ENCODE measurements at regions not wholly inside any gene's neighbourhood (a gene's known extent, or its start where the extent isn't known, plus 50 kb on each side); places are given as distances from the start of the nearest gene placed in this dataset.

- no peaks in the 10 kb centered on the region for H3K9me3 ChIP-seq (ENCODE audit: low read length)
- H2AFZ ChIP-seq (ENCODE audit: low read length): no peak overlapping the region
- intact Hi-C loops (cut with micrococcal nuclease; ENCODE audit: unreplicated experiment): no loop called here
- no peak overlapping the region for H3K27ac ChIP-seq (ENCODE audit: low read depth, low read length, poor library complexity, severe bottlenecking)
- TF ChIP-seq EZH2phosphoT487 (IDR thresholded peaks at IDR 0.05; ENCODE audit: borderline replicate concordance, low read depth, low read length): no peak
- no peak for TF ChIP-seq CTCF (conservative IDR thresholded peaks at IDR 0.05; ENCODE audit: low read length)
- H3K36me3 ChIP-seq (ENCODE audit: insufficient read depth, low read length): no peaks in the 10 kb centered on the region
- CTCF ChIA-PET (ENCODE audit: unreplicated experiment): no interaction called here
- no peaks in the 10 kb centered on the region for H3K79me2 ChIP-seq (ENCODE audit: insufficient read depth, low read depth, low read length)
- no peaks in the 10 kb centered on the region for H3K9me2 ChIP-seq (ENCODE audit: insufficient read depth, low read length)
- no peaks in the 10 kb centered on the region for H4K20me1 ChIP-seq (ENCODE audit: insufficient read depth, low read length)
- DNase-seq (ENCODE audit: low spot score): no peak
- POLR2A ChIA-PET: no interaction called here
- BruUV-seq (replicated peaks): no TSS peak
- H3K4me2 ChIP-seq (ENCODE audit: low read length): no peak overlapping the region
- no peak overlapping the region for H3K4me3 ChIP-seq (ENCODE audit: low read depth, low read length, poor library complexity, severe bottlenecking)
- H3K4me1 ChIP-seq (ENCODE audit: insufficient read depth, low read length, poor library complexity, severe bottlenecking): no peaks in the 10 kb centered on the region
These were observed 63.2 kb upstream of the FHIP2A start for GRCh38 chr10:114758331-114758730.

GRCh38 chr10:114761205-114762193 is 60.1 kb upstream of the FHIP2A start:
- no peak overlapping the region for H2AFZ ChIP-seq (ENCODE audit: low read length)
- H3K27ac ChIP-seq (ENCODE audit: low read depth, low read length, poor library complexity, severe bottlenecking): no peak overlapping the region
- POLR2A ChIA-PET: interaction anchor here (0.9 to 1.2 kb wide), 2 partner anchors 286 to 378 kb away, joined by 3 to 4 read pairs; no protein-coding TSS in a partner anchor
- intact Hi-C loops (cut with micrococcal nuclease; ENCODE audit: unreplicated experiment): no loop called here
- DNase-seq (ENCODE audit: low spot score): no peak
- H3K4me3 ChIP-seq (ENCODE audit: low read depth, low read length, poor library complexity, severe bottlenecking): no peak overlapping the region
- BruUV-seq (replicated peaks): no TSS peak
- no peaks in the 10 kb centered on the region for H3K9me3 ChIP-seq (ENCODE audit: low read length)
- CTCF ChIA-PET (ENCODE audit: unreplicated experiment): no interaction called here
- TF ChIP-seq EZH2phosphoT487 (IDR thresholded peaks at IDR 0.05; ENCODE audit: borderline replicate concordance, low read depth, low read length): no peak
- no peak for TF ChIP-seq CTCF (conservative IDR thresholded peaks at IDR 0.05; ENCODE audit: low read length)
- H3K79me2 ChIP-seq (ENCODE audit: insufficient read depth, low read depth, low read length): no peaks in the 10 kb centered on the region
- no peaks in the 10 kb centered on the region for H3K9me2 ChIP-seq (ENCODE audit: insufficient read depth, low read length)
- H3K4me1 ChIP-seq (ENCODE audit: insufficient read depth, low read length, poor library complexity, severe bottlenecking): no peaks in the 10 kb centered on the region
- no peaks in the 10 kb centered on the region for H3K36me3 ChIP-seq (ENCODE audit: insufficient read depth, low read length)
- no peak overlapping the region for H3K4me2 ChIP-seq (ENCODE audit: low read length)
- no peaks in the 10 kb centered on the region for H4K20me1 ChIP-seq (ENCODE audit: insufficient read depth, low read length)

GRCh38 chr10:114762811-114763210 is 58.8 kb upstream of the FHIP2A start:
- Histone ChIP-seq H3K4me2 (ENCODE audit: low read length) (no peak overlapping the region), H2AFZ (ENCODE audit: low read length) (no peak overlapping the region), H3K9me3 (ENCODE audit: low read length) (no peaks in the 10 kb centered on the region), H3K4me3 (ENCODE audit: low read depth, low read length, poor library complexity, severe bottlenecking) (no peak overlapping the region), H3K4me1 (ENCODE audit: insufficient read depth, low read length, poor library complexity, severe bottlenecking) (no peaks in the 10 kb centered on the region), H3K27ac (ENCODE audit: low read depth, low read length, poor library complexity, severe bottlenecking) (no peak overlapping the region), H3K36me3 (ENCODE audit: insufficient read depth, low read length) (no peaks in the 10 kb centered on the region), H3K79me2 (ENCODE audit: insufficient read depth, low read depth, low read length) (no peaks in the 10 kb centered on the region), H3K9me2 (ENCODE audit: insufficient read depth, low read length) (no peaks in the 10 kb centered on the region), H4K20me1 (ENCODE audit: insufficient read depth, low read length) (no peaks in the 10 kb centered on the region)
- ChIA-PET CTCF (ENCODE audit: unreplicated experiment) (no interaction called here), POLR2A (interaction anchor here (1.2 kb wide), 1 partner anchor 379 kb away, joined by 4 read pairs; no protein-coding TSS in a partner anchor)
- TF ChIP-seq CTCF (conservative IDR thresholded peaks at IDR 0.05; ENCODE audit: low read length) (no peak), EZH2phosphoT487 (IDR thresholded peaks at IDR 0.05; ENCODE audit: borderline replicate concordance, low read depth, low read length) (no peak)
- BruUV-seq (replicated peaks): no TSS peak
- DNase-seq (ENCODE audit: low spot score): no peak
- intact Hi-C loops (cut with micrococcal nuclease; ENCODE audit: unreplicated experiment): no loop called here
